KMS-11 (cell line): ENCODE measurements at regions not wholly inside any gene's neighbourhood (a gene's known extent, or its start where the extent isn't known, plus 50 kb on each side); places are given as distances from the start of the nearest gene placed in this dataset.
"Not testable (repeated sequence)": the region's sequence is repeated elsewhere in the genome, so short reads cannot be mapped to it uniquely, and the experiment has no call there.

Source experiments
- H2AFZ ChIP-seq: fragments of 200-600 bp; sonication (generic); 2 replicates; pipeline ENCODE4 v1.6.1; 2016; ENCODE audit warnings: antibody characterized with exemption, mixed run types, low read depth
- H3K27ac ChIP-seq: fragments of 200-600 bp; sonication (generic); 2 replicates; pipeline ENCODE4 v1.6.1; 2016; ENCODE audit warnings: mild to moderate bottlenecking, mixed run types
- H3K27me3 ChIP-seq: fragments of 200-600 bp; sonication (generic); 2 replicates; pipeline ENCODE4 v1.6.1; 2017; ENCODE audit warnings: mild to moderate bottlenecking, low read depth, mixed run types, moderate library complexity; ENCODE audit not compliant: insufficient read depth
- H3K36me3 ChIP-seq: fragments of 200-600 bp; sonication (generic); 2 replicates; pipeline ENCODE4 v1.6.1; 2017; ENCODE audit warnings: mild to moderate bottlenecking, mixed run types; ENCODE audit not compliant: insufficient read depth
- H3K4me1 ChIP-seq: fragments of 200-600 bp; sonication (generic); 2 replicates; pipeline ENCODE4 v1.6.1; 2016; ENCODE audit warnings: mild to moderate bottlenecking, low read depth, mixed run types; ENCODE audit not compliant: poor library complexity, severe bottlenecking
- H3K4me2 ChIP-seq: fragments of 200-600 bp; sonication (generic); 2 replicates; pipeline ENCODE4 v1.7.0; 2016; ENCODE audit warnings: mild to moderate bottlenecking, mixed run types
- H3K4me3 ChIP-seq: fragments of 200-600 bp; sonication (generic); IDR thresholded peaks from 2 replicates; pipeline ENCODE4 v1.6.1; 2017; ENCODE audit warnings: low read depth, low read length, mixed read lengths; ENCODE audit not compliant: insufficient read depth
- H3K79me2 ChIP-seq: fragments of 200-600 bp; sonication (generic); 2 replicates; pipeline ENCODE4 v1.6.1; 2016; ENCODE audit warnings: low read depth, mixed run types; ENCODE audit not compliant: insufficient read depth
- H3K9ac ChIP-seq: fragments of 200-600 bp; sonication (generic); 2 replicates; pipeline ENCODE4 v1.6.1; 2016; ENCODE audit warnings: mild to moderate bottlenecking, mixed run types
- H4K20me1 ChIP-seq: fragments of 200-600 bp; sonication (generic); 2 replicates; pipeline ENCODE4 v1.6.1; 2016; ENCODE audit warnings: mild to moderate bottlenecking, mixed run types; ENCODE audit not compliant: insufficient read depth
- TF ChIP-seq, protein P1 (sequence below): fragments of 200-600 bp; sonication (generic); conservative IDR thresholded peaks from 2 replicates; pipeline ENCODE4 v1.6.1; 2017; ENCODE audit warnings: low read depth, mild to moderate bottlenecking, antibody characterized with exemption, low read length, moderate library complexity, mixed read lengths

DNA sequence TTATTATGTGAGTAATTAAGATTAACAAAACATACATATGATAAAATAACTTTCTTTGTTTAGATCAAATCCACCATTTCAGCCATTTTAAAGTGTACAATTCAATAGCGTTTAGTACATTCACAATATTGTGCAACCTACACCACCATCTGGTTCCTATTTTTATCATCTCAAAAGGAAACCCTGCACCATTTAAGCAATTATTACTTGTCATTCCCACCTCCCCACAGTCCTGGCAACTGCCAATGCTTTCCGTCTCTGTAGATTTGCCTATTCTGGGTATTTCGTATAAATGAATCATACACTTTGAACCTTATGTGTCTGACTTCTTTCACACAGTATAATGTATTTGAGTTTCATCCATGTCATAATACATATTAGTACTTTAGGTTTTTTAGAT is 162.5 kb upstream of the CNTNAP4 start:
- Histone ChIP-seq H3K27me3 (no peaks in the 10 kb centered on the region), H3K4me3 (no peak overlapping the region), H3K9ac (no peak overlapping the region), H3K27ac (no peak overlapping the region), H3K4me1 (no peaks in the 10 kb centered on the region), H3K4me2 (no peak overlapping the region), H3K36me3 (no peaks in the 10 kb centered on the region), H2AFZ (no peak overlapping the region), H3K79me2 (no peaks in the 10 kb centered on the region), H4K20me1 (no peaks in the 10 kb centered on the region)
- TF ChIP-seq, protein P1, sequence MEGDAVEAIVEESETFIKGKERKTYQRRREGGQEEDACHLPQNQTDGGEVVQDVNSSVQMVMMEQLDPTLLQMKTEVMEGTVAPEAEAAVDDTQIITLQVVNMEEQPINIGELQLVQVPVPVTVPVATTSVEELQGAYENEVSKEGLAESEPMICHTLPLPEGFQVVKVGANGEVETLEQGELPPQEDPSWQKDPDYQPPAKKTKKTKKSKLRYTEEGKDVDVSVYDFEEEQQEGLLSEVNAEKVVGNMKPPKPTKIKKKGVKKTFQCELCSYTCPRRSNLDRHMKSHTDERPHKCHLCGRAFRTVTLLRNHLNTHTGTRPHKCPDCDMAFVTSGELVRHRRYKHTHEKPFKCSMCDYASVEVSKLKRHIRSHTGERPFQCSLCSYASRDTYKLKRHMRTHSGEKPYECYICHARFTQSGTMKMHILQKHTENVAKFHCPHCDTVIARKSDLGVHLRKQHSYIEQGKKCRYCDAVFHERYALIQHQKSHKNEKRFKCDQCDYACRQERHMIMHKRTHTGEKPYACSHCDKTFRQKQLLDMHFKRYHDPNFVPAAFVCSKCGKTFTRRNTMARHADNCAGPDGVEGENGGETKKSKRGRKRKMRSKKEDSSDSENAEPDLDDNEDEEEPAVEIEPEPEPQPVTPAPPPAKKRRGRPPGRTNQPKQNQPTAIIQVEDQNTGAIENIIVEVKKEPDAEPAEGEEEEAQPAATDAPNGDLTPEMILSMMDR: no peak

DNA sequence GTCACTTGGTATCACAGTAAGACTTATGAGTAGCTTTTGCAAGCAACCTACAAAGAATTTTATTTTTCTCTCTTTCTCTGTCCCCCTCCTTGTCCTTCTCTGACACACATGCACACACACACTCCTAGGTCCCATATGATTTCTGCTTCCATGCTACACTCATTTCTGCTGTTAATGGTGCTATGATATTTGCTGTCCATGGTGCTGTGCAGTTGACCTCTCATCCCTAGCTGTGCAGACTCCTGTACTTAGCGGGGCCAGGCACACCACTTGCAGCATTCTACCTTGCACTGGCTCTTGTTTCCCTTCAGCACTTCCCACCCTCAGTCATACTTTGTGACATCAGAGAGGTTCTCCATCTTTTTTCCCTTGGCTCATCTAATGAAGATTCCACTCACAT is 158.9 kb upstream of the CNTNAP4 start:
- H4K20me1 ChIP-seq: no peaks in the 10 kb centered on the region
- no peak overlapping the region for H3K27ac ChIP-seq
- H3K4me2 ChIP-seq: no peak overlapping the region
- TF ChIP-seq, protein P1: no peak
- H3K79me2 ChIP-seq: no peaks in the 10 kb centered on the region
- no peak overlapping the region for H2AFZ ChIP-seq
- H3K9ac ChIP-seq: no peak overlapping the region
- H3K4me1 ChIP-seq: no peaks in the 10 kb centered on the region
- no peaks in the 10 kb centered on the region for H3K27me3 ChIP-seq
- no peak overlapping the region for H3K4me3 ChIP-seq
- H3K36me3 ChIP-seq: no peaks in the 10 kb centered on the region

DNA sequence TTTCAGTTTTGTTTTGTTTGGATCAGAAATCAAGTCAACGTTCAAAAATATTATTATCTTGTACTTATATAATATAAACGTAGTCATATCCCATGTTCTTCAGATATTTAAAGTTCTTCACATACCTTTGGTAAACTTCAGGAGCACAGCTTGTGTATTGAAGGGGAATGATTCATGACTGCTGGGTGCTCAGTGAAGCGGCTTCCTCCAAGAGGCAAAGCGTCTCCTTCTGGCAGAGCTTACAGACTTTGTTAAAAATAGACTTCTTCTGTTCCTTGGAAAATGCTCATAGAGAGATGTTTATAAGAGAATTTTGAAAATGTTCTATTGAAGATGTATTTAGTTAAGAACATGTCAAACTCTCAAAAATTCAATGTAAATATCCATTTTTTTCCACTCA is 155.6 kb upstream of the CNTNAP4 start:
- Histone ChIP-seq H3K27me3 (no peaks in the 10 kb centered on the region), H2AFZ (no peak overlapping the region), H3K4me1 (no peaks in the 10 kb centered on the region), H3K9ac (no peak overlapping the region), H3K27ac (no peak overlapping the region), H4K20me1 (no peaks in the 10 kb centered on the region), H3K4me3 (no peak overlapping the region), H3K4me2 (no peak overlapping the region), H3K79me2 (no peaks in the 10 kb centered on the region), H3K36me3 (no peaks in the 10 kb centered on the region)
- TF ChIP-seq, protein P1: no peak

DNA sequence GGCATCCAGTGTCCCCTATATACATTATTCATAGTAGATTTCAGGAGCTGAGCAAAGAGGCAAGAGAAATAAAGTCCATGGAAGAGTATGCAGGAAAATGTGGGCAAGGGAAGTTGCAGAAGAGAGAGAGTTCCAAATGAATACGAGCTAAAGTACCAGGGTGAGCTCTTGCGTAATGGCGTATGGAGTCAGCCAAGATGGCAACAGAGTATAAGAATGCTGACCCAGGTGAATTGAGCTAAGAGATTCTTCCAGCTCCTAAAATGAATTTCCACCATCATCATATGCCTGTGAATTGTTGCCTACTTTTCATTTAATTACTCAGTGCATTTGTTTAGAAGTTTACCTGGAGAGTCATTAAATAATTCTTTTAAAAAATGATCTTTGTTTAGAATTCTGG is 153.2 kb upstream of the CNTNAP4 start:
- TF ChIP-seq, protein P1: no peak
- Histone ChIP-seq H3K9ac (no peak overlapping the region), H3K4me1 (no peaks in the 10 kb centered on the region), H2AFZ (no peak overlapping the region), H3K27ac (no peak overlapping the region), H4K20me1 (no peaks in the 10 kb centered on the region), H3K36me3 (no peaks in the 10 kb centered on the region), H3K4me3 (no peak overlapping the region), H3K4me2 (no peak overlapping the region), H3K79me2 (no peaks in the 10 kb centered on the region), H3K27me3 (no peaks in the 10 kb centered on the region)

DNA sequence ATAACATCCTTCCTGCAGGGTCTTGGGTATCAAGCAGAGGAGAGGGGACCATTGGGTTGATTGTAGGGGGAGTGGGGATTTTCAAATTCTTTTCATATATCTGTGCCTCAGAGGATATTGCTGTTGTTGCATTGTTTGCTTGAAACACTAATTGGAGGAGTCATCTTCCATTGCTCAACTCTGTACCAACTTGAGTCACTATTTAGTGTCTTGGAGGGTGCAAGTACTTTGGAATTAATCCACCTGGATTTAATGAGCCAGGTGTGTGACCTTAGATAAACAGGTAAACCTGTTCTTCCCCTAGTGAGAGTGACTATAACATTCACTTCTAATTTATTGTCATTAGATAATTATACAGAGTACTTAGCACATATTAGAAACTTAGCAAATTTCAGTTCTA is 151.3 kb upstream of the CNTNAP4 start:
- no peaks in the 10 kb centered on the region for H3K4me1 ChIP-seq
- H4K20me1 ChIP-seq: no peaks in the 10 kb centered on the region
- no peak overlapping the region for H3K4me2 ChIP-seq
- H3K27ac ChIP-seq: no peak overlapping the region
- H3K9ac ChIP-seq: no peak overlapping the region
- H3K27me3 ChIP-seq: no peaks in the 10 kb centered on the region
- H3K36me3 ChIP-seq: no peaks in the 10 kb centered on the region
- no peak overlapping the region for H3K4me3 ChIP-seq
- TF ChIP-seq, protein P1: no peak
- no peak overlapping the region for H2AFZ ChIP-seq
- no peaks in the 10 kb centered on the region for H3K79me2 ChIP-seq

DNA sequence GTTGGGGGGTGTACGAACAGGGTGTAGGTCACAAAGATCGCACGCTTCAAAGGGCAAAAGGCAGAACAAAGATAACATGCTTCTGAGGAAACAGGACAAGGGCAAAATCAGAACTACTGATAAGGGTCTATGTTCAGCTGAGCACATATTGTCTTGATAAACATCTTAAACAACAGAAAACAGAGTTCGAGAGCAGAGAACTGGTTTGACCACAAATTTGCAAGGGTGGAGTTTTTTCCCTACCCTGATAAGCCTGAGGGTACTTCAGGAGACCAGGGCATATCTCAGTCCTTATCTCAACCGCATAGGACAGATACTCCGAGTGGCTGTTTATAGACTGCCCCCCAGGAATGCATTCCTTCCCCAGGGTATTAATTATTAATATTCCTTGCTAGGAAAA is 139.1 kb upstream of the CNTNAP4 start:
- H3K27ac ChIP-seq, H3K4me3 ChIP-seq, H3K27me3 ChIP-seq, H4K20me1 ChIP-seq, H3K9ac ChIP-seq, H3K36me3 ChIP-seq, H3K79me2 ChIP-seq, H3K4me1 ChIP-seq, H2AFZ ChIP-seq, H3K4me2 ChIP-seq: not testable (repeated sequence)
